ENCODE measurements at regions not wholly inside any gene's neighbourhood (a gene's known extent, or its start where the extent isn't known, plus 50 kb on each side); places are given as distances from the start of the nearest gene placed in this dataset.

DNA sequence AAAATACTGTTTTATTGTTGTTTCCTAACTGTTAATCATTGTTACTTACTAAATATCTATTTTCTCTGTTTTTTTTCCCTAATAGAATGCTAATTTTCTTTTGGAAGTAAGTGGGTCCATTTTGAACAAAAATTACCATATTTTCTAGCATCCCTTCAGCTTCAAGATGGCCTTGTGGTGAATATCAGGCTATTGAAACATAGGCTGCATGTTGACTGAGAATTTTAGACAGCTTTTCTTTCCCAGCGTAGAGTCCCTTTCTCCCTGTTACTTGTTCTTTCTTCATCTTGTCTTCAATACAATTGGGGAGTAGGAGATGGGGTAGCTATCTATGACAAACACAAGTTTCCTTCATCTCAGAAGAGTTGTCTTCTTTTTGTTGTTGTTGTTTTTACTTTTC, 397.0 kb downstream of the DOK5 start:
- Mint-ChIP-seq H3K36me3 (ENCODE audit: insufficient read depth in 1 of 3, low read depth in 3 of 3) (no peaks in the 10 kb centered on the region), H3K9me3 (no peaks in the 10 kb centered on the region)

More for the DNA sequence above, 397.0 kb downstream of the DOK5 start:
- Histone ChIP-seq H3K14ac (ENCODE audit: insufficient read depth, low read length) (no peak overlapping the region), H3K4me2 (ENCODE audit: insufficient read depth, insufficient read length, low read length) (no peak overlapping the region), H3K4ac (ENCODE audit: low read depth, low read length) (no peak overlapping the region), H3K23ac (ENCODE audit: insufficient read length, low read depth, low read length) (no peak overlapping the region), H3T11ph (ENCODE audit: low read length) (no peak overlapping the region), H3K27ac (ENCODE audit: insufficient read length, low read depth, low read length) (no peak overlapping the region), H4K91ac (ENCODE audit: insufficient read length, low read depth, low read length) (no peak overlapping the region), H3K27me3 (ENCODE audit: insufficient read depth, low read length) (no peaks in the 10 kb centered on the region), H2AFZ (ENCODE audit: low read length) (no peak overlapping the region), H3K18ac (ENCODE audit: insufficient read length, low read depth, low read length) (no peak overlapping the region), H3K9me3 (ENCODE audit: control insufficient read depth, low read depth, low read length) (no peaks in the 10 kb centered on the region), H2BK20ac (ENCODE audit: low read depth, low read length, poor library complexity, severe bottlenecking) (no peak overlapping the region), H3K23me2 (ENCODE audit: insufficient read length, low read depth, low read length, poor library complexity, severe bottlenecking) (no peaks in the 10 kb centered on the region), H2BK12ac (ENCODE audit: insufficient read length, low read depth, low read length) (no peak overlapping the region), H3K56ac (ENCODE audit: insufficient read length, low read depth, low read length) (no peak overlapping the region), H4K8ac (replicated peaks; ENCODE audit: insufficient read length, low read depth, low read length) (no peak overlapping the region), H3K4me1 (ENCODE audit: insufficient read depth, low read length) (no peaks in the 10 kb centered on the region), H3K79me1 (ENCODE audit: insufficient read depth, low read depth, low read length, poor library complexity, severe bottlenecking) (no peaks in the 10 kb centered on the region), H2BK15ac (ENCODE audit: low read depth, low read length) (no peak overlapping the region), H2BK120ac (ENCODE audit: low read depth, low read length, poor library complexity, severe bottlenecking) (no peak overlapping the region), H3K9ac (ENCODE audit: extremely low read depth, insufficient read length, low read length) (no peak overlapping the region), H4K5ac (ENCODE audit: insufficient read length, low read depth, low read length) (no peak overlapping the region), H2BK5ac (ENCODE audit: insufficient read length, low read length) (no peak overlapping the region), H3K79me2 (ENCODE audit: insufficient read depth, low read length) (no peaks in the 10 kb centered on the region), H4K20me1 (ENCODE audit: control insufficient read depth, insufficient read depth, insufficient read length) (no peaks in the 10 kb centered on the region), H2AK5ac (ENCODE audit: insufficient read length, low read length) (no peak overlapping the region)
- no CpG with 5 or more reads among the region's 1 CpG for WGBS (ENCODE audit: extremely low coverage, insufficient read length, low lambda C conversion rate)
- no peak overlapping the region for H3K4me3 Mint-ChIP-seq
- no peak for DNase-seq
- TF ChIP-seq, protein P1, sequence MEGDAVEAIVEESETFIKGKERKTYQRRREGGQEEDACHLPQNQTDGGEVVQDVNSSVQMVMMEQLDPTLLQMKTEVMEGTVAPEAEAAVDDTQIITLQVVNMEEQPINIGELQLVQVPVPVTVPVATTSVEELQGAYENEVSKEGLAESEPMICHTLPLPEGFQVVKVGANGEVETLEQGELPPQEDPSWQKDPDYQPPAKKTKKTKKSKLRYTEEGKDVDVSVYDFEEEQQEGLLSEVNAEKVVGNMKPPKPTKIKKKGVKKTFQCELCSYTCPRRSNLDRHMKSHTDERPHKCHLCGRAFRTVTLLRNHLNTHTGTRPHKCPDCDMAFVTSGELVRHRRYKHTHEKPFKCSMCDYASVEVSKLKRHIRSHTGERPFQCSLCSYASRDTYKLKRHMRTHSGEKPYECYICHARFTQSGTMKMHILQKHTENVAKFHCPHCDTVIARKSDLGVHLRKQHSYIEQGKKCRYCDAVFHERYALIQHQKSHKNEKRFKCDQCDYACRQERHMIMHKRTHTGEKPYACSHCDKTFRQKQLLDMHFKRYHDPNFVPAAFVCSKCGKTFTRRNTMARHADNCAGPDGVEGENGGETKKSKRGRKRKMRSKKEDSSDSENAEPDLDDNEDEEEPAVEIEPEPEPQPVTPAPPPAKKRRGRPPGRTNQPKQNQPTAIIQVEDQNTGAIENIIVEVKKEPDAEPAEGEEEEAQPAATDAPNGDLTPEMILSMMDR (conservative IDR thresholded peaks at IDR 0.05): no peak
- no peaks in the 10 kb centered on the region for H3K4me1 Mint-ChIP-seq
- no peak overlapping the region for H3K27ac Mint-ChIP-seq
- no peaks in the 10 kb centered on the region; the same call in 1 of the 2 replicates for H3K27me3 Mint-ChIP-seq (ENCODE audit: low read depth)

All from H9 (cell line).